ENCODE measurements at regions not wholly inside any gene's neighbourhood (a gene's known extent, or its start where the extent isn't known, plus 50 kb on each side); places are given as distances from the start of the nearest gene placed in this dataset.
A peak's percentile ranks its signal among the peaks of the same experiment; 100 is the strongest.
"Not testable (repeated sequence)": the region's sequence is repeated elsewhere in the genome, so short reads cannot be mapped to it uniquely, and the experiment has no call there.

- H3K9me3 ChIP-seq (ENCODE audit: insufficient read depth, low read depth, low read length): no peaks in the 10 kb centered on the region
- DNase-seq: no peak
- H2BK5ac ChIP-seq (ENCODE audit: low read depth, low read length, poor library complexity): no peak overlapping the region
- no peak overlapping the region for H2AK5ac ChIP-seq (ENCODE audit: low read length)
- H4K12ac ChIP-seq (ENCODE audit: low read depth, low read length): no peak overlapping the region
- no peak overlapping the region for H3K4me3 ChIP-seq (ENCODE audit: low read depth, low read length)
- no peak overlapping the region for H3K4ac ChIP-seq (ENCODE audit: low read depth, low read length)
- no peak overlapping the region for H3K27ac ChIP-seq (ENCODE audit: low read depth, low read length)
- H3K18ac ChIP-seq (ENCODE audit: low read length): no peak overlapping the region
- H4K91ac ChIP-seq (ENCODE audit: low read depth, low read length): no peak overlapping the region
- no peak overlapping the region for H3K9ac ChIP-seq (ENCODE audit: low read length)
- H3K4me2 ChIP-seq (ENCODE audit: low read length): no peak overlapping the region
- no peaks in the 10 kb centered on the region for H3K79me2 ChIP-seq (ENCODE audit: control insufficient read depth, insufficient read depth, low read length, poor library complexity)
- no peaks in the 10 kb centered on the region for H3K4me1 ChIP-seq (ENCODE audit: control insufficient read depth in 1 of 2, insufficient read depth in 2 of 2, low read length in 2 of 2)
- no peak overlapping the region for H2BK120ac ChIP-seq (ENCODE audit: insufficient read depth, low read length, poor library complexity)
- no peak overlapping the region for H2AFZ ChIP-seq (ENCODE audit: insufficient read depth, low read length, poor library complexity)
- no peaks in the 10 kb centered on the region for H3K27me3 ChIP-seq (ENCODE audit: insufficient read depth, low read length)
- no peak overlapping the region for H4K8ac ChIP-seq (ENCODE audit: low read depth, low read length)
- no peaks in the 10 kb centered on the region for H3K79me1 ChIP-seq (ENCODE audit: low read length)
- H3K23ac ChIP-seq (ENCODE audit: low read length): no peak overlapping the region
- no peaks in the 10 kb centered on the region for H3K36me3 ChIP-seq (ENCODE audit: control insufficient read depth in 1 of 2, insufficient read depth in 2 of 2, low read length in 2 of 2)
- H3K14ac ChIP-seq (ENCODE audit: low read length): no peak overlapping the region
- no peak overlapping the region for H2BK12ac ChIP-seq (ENCODE audit: low read length)
Measured at GRCh38 chr7:112669306-112669705, 120.9 kb downstream of the TMEM168 start.

- H3K79me2 ChIP-seq (ENCODE audit: control insufficient read depth, insufficient read depth, low read length, poor library complexity): no peaks in the 10 kb centered on the region
- no peaks in the 10 kb centered on the region for H3K79me1 ChIP-seq (ENCODE audit: low read length)
- no peak overlapping the region for H4K8ac ChIP-seq (ENCODE audit: low read depth, low read length)
- no peak overlapping the region for H2BK5ac ChIP-seq (ENCODE audit: low read depth, low read length, poor library complexity)
- no peak overlapping the region for H4K91ac ChIP-seq (ENCODE audit: low read depth, low read length)
- no peak overlapping the region for H3K14ac ChIP-seq (ENCODE audit: low read length)
- H3K18ac ChIP-seq (ENCODE audit: low read length): no peak overlapping the region
- no peak overlapping the region for H3K27ac ChIP-seq (ENCODE audit: low read depth, low read length)
- no peak overlapping the region for H2BK12ac ChIP-seq (ENCODE audit: low read length)
- H3K4me2 ChIP-seq (ENCODE audit: low read length): no peak overlapping the region
- no peak overlapping the region for H3K4ac ChIP-seq (ENCODE audit: low read depth, low read length)
- H3K4me3 ChIP-seq (ENCODE audit: low read depth, low read length): no peak overlapping the region
- no peak for DNase-seq
- no peaks in the 10 kb centered on the region for H3K4me1 ChIP-seq (ENCODE audit: control insufficient read depth in 1 of 2, insufficient read depth in 2 of 2, low read length in 2 of 2)
- H2BK120ac ChIP-seq (ENCODE audit: insufficient read depth, low read length, poor library complexity): no peak overlapping the region
- H2AK5ac ChIP-seq (ENCODE audit: low read length): no peak overlapping the region
- no peaks in the 10 kb centered on the region for H3K9me3 ChIP-seq (ENCODE audit: insufficient read depth, low read depth, low read length)
- WGBS (ENCODE audit: extremely low coverage, insufficient coverage, insufficient read length): no CpG with 5 or more reads among the region's 4 CpGs
- no peak overlapping the region for H4K12ac ChIP-seq (ENCODE audit: low read depth, low read length)
- H3K36me3 ChIP-seq (ENCODE audit: control insufficient read depth in 1 of 2, insufficient read depth in 2 of 2, low read length in 2 of 2): no peaks in the 10 kb centered on the region
- H3K9ac ChIP-seq (ENCODE audit: low read length): no peak overlapping the region
- no peak overlapping the region for H3K23ac ChIP-seq (ENCODE audit: low read length)
- H3K27me3 ChIP-seq (ENCODE audit: insufficient read depth, low read length): no peaks in the 10 kb centered on the region
- no peak overlapping the region for H2AFZ ChIP-seq (ENCODE audit: insufficient read depth, low read length, poor library complexity)
Measured at GRCh38 chr7:112670193-112670592, 120.0 kb downstream of the TMEM168 start.

GRCh38 chr7:112678626-112679025 lies 111.6 kb downstream of the TMEM168 start:
- H2AFZ ChIP-seq (ENCODE audit: insufficient read depth, low read length, poor library complexity): no peak overlapping the region
- no peaks in the 10 kb centered on the region for H3K4me1 ChIP-seq (ENCODE audit: control insufficient read depth in 1 of 2, insufficient read depth in 2 of 2, low read length in 2 of 2)
- peak; percentile 18 to 83 for DNase-seq
- H3K79me1 ChIP-seq (ENCODE audit: low read length): no peaks in the 10 kb centered on the region
- no peak overlapping the region for H3K14ac ChIP-seq (ENCODE audit: low read length)
- no peak overlapping the region for H3K18ac ChIP-seq (ENCODE audit: low read length)
- H3K4me3 ChIP-seq (ENCODE audit: low read depth, low read length): no peak overlapping the region
- no peak overlapping the region for H4K91ac ChIP-seq (ENCODE audit: low read depth, low read length)
- no peaks in the 10 kb centered on the region for H3K27me3 ChIP-seq (ENCODE audit: insufficient read depth, low read length)
- H3K9me3 ChIP-seq (ENCODE audit: insufficient read depth, low read depth, low read length): no peaks in the 10 kb centered on the region
- no peak overlapping the region for H4K12ac ChIP-seq (ENCODE audit: low read depth, low read length)
- no peak overlapping the region for H2BK5ac ChIP-seq (ENCODE audit: low read depth, low read length, poor library complexity)
- no peak overlapping the region for H3K27ac ChIP-seq (ENCODE audit: low read depth, low read length)
- H2AK5ac ChIP-seq (ENCODE audit: low read length): no peak overlapping the region
- no peak overlapping the region for H3K4me2 ChIP-seq (ENCODE audit: low read length)
- no peak overlapping the region for H3K4ac ChIP-seq (ENCODE audit: low read depth, low read length)
- no peaks in the 10 kb centered on the region for H3K79me2 ChIP-seq (ENCODE audit: control insufficient read depth, insufficient read depth, low read length, poor library complexity)
- H3K23ac ChIP-seq (ENCODE audit: low read length): no peak overlapping the region
- no peak overlapping the region for H3K9ac ChIP-seq (ENCODE audit: low read length)
- H2BK12ac ChIP-seq (ENCODE audit: low read length): no peak overlapping the region
- no peak overlapping the region for H2BK120ac ChIP-seq (ENCODE audit: insufficient read depth, low read length, poor library complexity)
- WGBS (ENCODE audit: extremely low coverage, insufficient coverage, insufficient read length): no CpG with 5 or more reads among the region's 6 CpGs
- no peaks in the 10 kb centered on the region for H3K36me3 ChIP-seq (ENCODE audit: control insufficient read depth in 1 of 2, insufficient read depth in 2 of 2, low read length in 2 of 2)
- H4K8ac ChIP-seq (ENCODE audit: low read depth, low read length): no peak overlapping the region

GRCh38 chr7:112689466-112690177 lies 100.6 kb downstream of the TMEM168 start:
- not testable (repeated sequence) for H4K12ac ChIP-seq (ENCODE audit: low read depth, low read length); H2AK5ac ChIP-seq (ENCODE audit: low read length); H2BK5ac ChIP-seq (ENCODE audit: low read depth, low read length, poor library complexity); H3K4me3 ChIP-seq (ENCODE audit: low read depth, low read length); H2BK12ac ChIP-seq (ENCODE audit: low read length); H4K91ac ChIP-seq (ENCODE audit: low read depth, low read length); H2AFZ ChIP-seq (ENCODE audit: insufficient read depth, low read length, poor library complexity); H3K14ac ChIP-seq (ENCODE audit: low read length); H3K27ac ChIP-seq (ENCODE audit: low read depth, low read length); H3K4me1 ChIP-seq (ENCODE audit: control insufficient read depth in 1 of 2, insufficient read depth in 2 of 2, low read length in 2 of 2); H3K36me3 ChIP-seq (ENCODE audit: control insufficient read depth in 1 of 2, insufficient read depth in 2 of 2, low read length in 2 of 2); H3K79me1 ChIP-seq (ENCODE audit: low read length); H3K79me2 ChIP-seq (ENCODE audit: control insufficient read depth, insufficient read depth, low read length, poor library complexity); H3K4ac ChIP-seq (ENCODE audit: low read depth, low read length); H3K23ac ChIP-seq (ENCODE audit: low read length); H3K4me2 ChIP-seq (ENCODE audit: low read length); H3K18ac ChIP-seq (ENCODE audit: low read length); H3K9me3 ChIP-seq (ENCODE audit: insufficient read depth, low read depth, low read length); H3K27me3 ChIP-seq (ENCODE audit: insufficient read depth, low read length); H3K9ac ChIP-seq (ENCODE audit: low read length); H4K8ac ChIP-seq (ENCODE audit: low read depth, low read length); H2BK120ac ChIP-seq (ENCODE audit: insufficient read depth, low read length, poor library complexity)
- DNase-seq: peak in 1 of 2 donors; percentile 9
- no CpG with 5 or more reads among the region's 6 CpGs for WGBS (ENCODE audit: extremely low coverage, insufficient coverage, insufficient read length)
